Ishikawa (cell line): ENCODE measurements at regions not wholly inside any gene's neighbourhood (a gene's known extent, or its start where the extent isn't known, plus 50 kb on each side); places are given as distances from the start of the nearest gene placed in this dataset.

Experiments used
- CEBPB ChIP-seq: IDR thresholded peaks from 2 replicates; pipeline ENCODE4 v1.6.1; 2012
- CREB1 ChIP-seq: IDR thresholded peaks from 2 replicates; pipeline ENCODE4 v1.6.1; 2012; ENCODE audit warnings: low read depth
- EGR1 ChIP-seq: IDR thresholded peaks from 2 replicates; pipeline ENCODE4 v1.6.1; 2012
- EP300 ChIP-seq: IDR thresholded peaks from 2 replicates; pipeline ENCODE4 v1.6.1; 2012; ENCODE audit warnings: borderline replicate concordance
- FOXM1 ChIP-seq: IDR thresholded peaks from 2 replicates; pipeline ENCODE4 v1.6.1; 2012; ENCODE audit warnings: low read depth, borderline replicate concordance
- MAX ChIP-seq: IDR thresholded peaks from 2 replicates; pipeline ENCODE4 v1.6.1; 2012
- NFIC ChIP-seq: IDR thresholded peaks from 2 replicates; pipeline ENCODE4 v1.6.1; 2012
- RAD21 ChIP-seq: IDR thresholded peaks from 2 replicates; pipeline ENCODE4 v1.6.1; 2012; ENCODE audit warnings: low read depth
- REST ChIP-seq: IDR thresholded peaks from 2 replicates; pipeline ENCODE4 v1.6.1; 2012; ENCODE audit warnings: low read depth, mild to moderate bottlenecking
- TAF1 ChIP-seq: IDR thresholded peaks from 2 replicates; pipeline ENCODE4 v1.6.1; 2012; ENCODE audit warnings: low read depth, mild to moderate bottlenecking
- TCF12 ChIP-seq: IDR thresholded peaks from 2 replicates; pipeline ENCODE4 v1.6.1; 2012; ENCODE audit warnings: low read depth
- TEAD4 ChIP-seq: IDR thresholded peaks from 2 replicates; pipeline ENCODE4 v1.6.1; 2012
- YY1 ChIP-seq: IDR thresholded peaks from 2 replicates; pipeline ENCODE4 v1.6.1; 2012; ENCODE audit warnings: low read depth
- ZBTB7A ChIP-seq: IDR thresholded peaks from 2 replicates; pipeline ENCODE4 v1.6.1; 2012; ENCODE audit warnings: low read depth
- TF ChIP-seq, protein P1 (sequence below): IDR thresholded peaks from 2 replicates; pipeline ENCODE4 v1.6.1; 2012

DNA sequence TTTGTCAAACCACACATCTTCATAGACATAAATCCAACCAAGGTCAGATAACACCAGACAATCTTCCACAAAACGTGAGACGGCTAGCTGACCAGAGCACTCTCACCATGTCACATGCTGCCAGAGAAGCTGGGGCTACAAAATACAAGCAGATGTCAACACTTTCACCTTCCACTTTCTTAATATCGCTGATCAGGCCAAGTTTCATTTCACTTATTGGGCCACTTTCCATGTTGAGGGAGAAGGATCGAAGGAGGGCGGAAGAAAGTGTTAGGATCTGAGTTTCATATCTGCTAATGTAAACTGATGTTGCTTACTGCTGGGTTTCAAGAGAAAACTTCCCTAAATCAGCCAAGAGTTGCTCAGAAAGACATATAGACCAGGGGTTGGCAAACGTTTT, 177.0 kb upstream of the PRDM1 start:
- TF ChIP-seq, protein P1, sequence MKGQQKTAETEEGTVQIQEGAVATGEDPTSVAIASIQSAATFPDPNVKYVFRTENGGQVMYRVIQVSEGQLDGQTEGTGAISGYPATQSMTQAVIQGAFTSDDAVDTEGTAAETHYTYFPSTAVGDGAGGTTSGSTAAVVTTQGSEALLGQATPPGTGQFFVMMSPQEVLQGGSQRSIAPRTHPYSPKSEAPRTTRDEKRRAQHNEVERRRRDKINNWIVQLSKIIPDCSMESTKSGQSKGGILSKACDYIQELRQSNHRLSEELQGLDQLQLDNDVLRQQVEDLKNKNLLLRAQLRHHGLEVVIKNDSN: no peak
- TF ChIP-seq TCF12 (no peak), TEAD4 (no peak), EP300 (no peak), YY1 (no peak), RAD21 (no peak), MAX (no peak), EGR1 (no peak), FOXM1 (no peak), NFIC (no peak), ZBTB7A (no peak)

DNA sequence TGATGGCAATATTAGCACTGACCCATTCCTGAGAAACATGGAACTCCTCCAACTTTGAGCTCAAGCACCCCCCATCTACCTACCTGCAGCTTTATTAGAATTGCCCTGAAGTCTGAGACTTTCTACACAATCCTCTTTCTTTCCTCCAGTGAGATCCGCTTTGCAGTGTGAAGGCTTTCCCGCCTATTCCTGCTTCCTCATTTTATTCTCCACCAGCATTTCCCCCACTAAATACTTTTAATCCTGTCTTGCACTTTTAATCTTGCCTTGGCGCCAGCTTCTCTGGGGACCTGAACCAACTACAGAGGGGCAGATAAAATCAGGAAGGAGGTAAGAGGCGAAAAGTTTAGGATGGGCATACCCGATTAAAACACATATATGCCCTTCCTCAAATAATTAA, 178.1 kb upstream of the PRDM1 start:
- no peak for TF ChIP-seq FOXM1
- TF ChIP-seq EP300: no peak
- TF ChIP-seq ZBTB7A: no peak

GRCh38 chr6:105907301-105907700, 178.8 kb upstream of the PRDM1 start:
- no peak for TF ChIP-seq RAD21
- TF ChIP-seq MAX: no peak
- no peak for TF ChIP-seq NFIC
- TF ChIP-seq REST: no peak
- TF ChIP-seq CREB1: no peak
- no peak for TF ChIP-seq TAF1
- TF ChIP-seq EP300: no peak
- TF ChIP-seq, protein P1: no peak
- TF ChIP-seq TCF12: no peak
- no peak for TF ChIP-seq CEBPB
- no peak for TF ChIP-seq ZBTB7A
- no peak for TF ChIP-seq FOXM1
- TF ChIP-seq TEAD4: no peak
- TF ChIP-seq YY1: no peak
- TF ChIP-seq EGR1: no peak

- TF ChIP-seq MAX (no peak), EGR1 (no peak), RAD21 (no peak), YY1 (no peak), ZBTB7A (no peak), TAF1 (no peak), TEAD4 (no peak), REST (no peak), TCF12 (no peak), NFIC (no peak), FOXM1 (no peak), CEBPB (no peak), EP300 (no peak), CREB1 (no peak)
- TF ChIP-seq, protein P1: no peak
Observed at GRCh38 chr6:105902401-105903031, 183.6 kb upstream of the PRDM1 start.

GRCh38 chr6:105901583-105901982, 184.6 kb upstream of the PRDM1 start:
- no peak for TF ChIP-seq TEAD4
- TF ChIP-seq EGR1: no peak
- no peak for TF ChIP-seq TCF12
- TF ChIP-seq, protein P1: no peak
- no peak for TF ChIP-seq ZBTB7A
- no peak for TF ChIP-seq CEBPB
- no peak for TF ChIP-seq CREB1
- no peak for TF ChIP-seq YY1
